VCaP (cell line): ENCODE measurements at regions not wholly inside any gene's neighbourhood (a gene's known extent, or its start where the extent isn't known, plus 50 kb on each side); places are given as distances from the start of the nearest gene placed in this dataset.

Experiments used
- H3K27ac ChIP-seq: fragments of 450-650 bp; 2 replicates; pipeline ENCODE4 v1.5.1; 2017
- TF ChIP-seq, protein P1 (sequence below): fragments of 450-650 bp; conservative IDR thresholded peaks from 2 replicates; pipeline ENCODE4 v1.5.1; 2017; ENCODE audit warnings: mild to moderate bottlenecking, moderate library complexity

DNA sequence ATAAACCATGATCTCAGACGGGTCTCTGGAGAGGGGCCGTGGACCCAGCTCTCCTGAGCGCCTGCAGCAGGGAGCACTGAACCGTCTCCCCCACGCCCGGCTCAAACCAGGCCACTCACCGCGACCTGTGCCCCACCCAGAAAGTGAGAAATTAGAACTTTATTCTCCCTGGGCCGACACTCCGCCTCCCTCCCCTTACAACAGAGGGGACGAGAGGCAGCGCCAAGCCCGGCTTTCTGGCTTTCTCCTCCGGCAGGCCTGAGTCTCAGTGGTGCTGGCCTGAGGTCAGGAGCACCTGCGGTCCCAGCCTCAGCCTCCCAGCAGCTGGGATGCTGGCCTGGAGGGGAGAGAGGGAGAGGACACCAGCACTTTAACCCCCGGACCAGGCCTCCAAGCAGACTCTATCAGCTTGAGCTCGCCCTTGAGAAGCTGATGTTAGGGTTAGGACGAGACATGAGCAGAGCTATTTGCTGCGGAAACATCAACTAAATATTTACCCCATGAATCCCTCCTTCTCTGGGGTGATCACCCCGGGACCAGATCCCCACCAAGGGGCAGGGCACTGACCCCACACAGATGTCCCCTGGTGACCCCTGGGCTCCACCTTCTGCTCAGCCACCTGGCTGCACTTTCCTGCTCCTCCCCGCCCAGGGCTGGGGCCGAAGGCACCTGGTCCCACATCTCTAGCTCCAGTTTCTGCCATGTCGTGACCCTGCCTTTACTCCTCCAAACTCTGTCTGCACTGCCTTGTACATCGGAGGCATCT lies 856.3 kb upstream of the SALL3 start:
- TF ChIP-seq, protein P1, sequence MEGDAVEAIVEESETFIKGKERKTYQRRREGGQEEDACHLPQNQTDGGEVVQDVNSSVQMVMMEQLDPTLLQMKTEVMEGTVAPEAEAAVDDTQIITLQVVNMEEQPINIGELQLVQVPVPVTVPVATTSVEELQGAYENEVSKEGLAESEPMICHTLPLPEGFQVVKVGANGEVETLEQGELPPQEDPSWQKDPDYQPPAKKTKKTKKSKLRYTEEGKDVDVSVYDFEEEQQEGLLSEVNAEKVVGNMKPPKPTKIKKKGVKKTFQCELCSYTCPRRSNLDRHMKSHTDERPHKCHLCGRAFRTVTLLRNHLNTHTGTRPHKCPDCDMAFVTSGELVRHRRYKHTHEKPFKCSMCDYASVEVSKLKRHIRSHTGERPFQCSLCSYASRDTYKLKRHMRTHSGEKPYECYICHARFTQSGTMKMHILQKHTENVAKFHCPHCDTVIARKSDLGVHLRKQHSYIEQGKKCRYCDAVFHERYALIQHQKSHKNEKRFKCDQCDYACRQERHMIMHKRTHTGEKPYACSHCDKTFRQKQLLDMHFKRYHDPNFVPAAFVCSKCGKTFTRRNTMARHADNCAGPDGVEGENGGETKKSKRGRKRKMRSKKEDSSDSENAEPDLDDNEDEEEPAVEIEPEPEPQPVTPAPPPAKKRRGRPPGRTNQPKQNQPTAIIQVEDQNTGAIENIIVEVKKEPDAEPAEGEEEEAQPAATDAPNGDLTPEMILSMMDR = no peak
- no peak overlapping the region for H3K27ac ChIP-seq

DNA sequence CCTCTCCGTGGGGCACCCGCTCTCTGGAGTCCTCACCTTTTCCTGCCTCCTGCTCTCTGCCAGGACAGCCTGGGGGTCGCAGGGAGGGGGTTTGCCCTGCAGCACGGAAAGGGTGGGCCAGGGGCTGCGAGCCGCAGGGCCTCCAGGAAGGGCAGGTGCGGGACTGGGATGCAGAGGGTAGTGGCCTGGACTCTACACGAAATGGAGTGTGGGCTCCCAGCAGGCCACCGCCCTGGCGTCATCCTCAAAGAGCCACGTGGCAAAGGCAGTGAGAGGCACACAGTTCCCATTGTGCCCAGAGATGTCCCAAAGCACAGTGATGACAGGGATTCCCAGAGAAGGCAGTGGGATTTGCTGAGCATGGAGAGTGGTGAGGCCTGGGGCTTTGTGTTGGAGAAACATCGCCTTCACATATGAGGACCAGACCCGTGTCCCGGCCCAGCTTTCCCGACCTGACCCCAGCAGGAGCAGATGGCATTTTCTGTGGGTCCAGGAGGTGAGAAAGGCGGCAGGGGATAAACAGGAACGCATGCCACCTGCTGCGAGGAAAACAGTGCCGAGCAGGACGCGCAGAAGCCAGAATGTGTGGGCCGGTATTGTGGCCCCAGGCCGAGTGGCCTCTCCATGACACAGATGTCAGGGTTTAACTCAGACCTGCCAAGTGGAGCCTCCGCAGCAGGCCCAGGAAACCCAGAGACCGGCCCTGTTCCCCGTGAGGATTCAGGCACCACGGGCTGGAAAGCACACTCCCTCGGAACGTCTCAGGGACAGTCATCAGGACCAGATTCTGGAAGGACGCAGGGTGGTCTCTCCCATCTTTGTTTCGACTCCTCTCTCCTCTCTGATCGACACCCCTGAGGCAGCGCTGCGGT lies 855.5 kb upstream of the SALL3 start:
- H3K27ac ChIP-seq = no peak overlapping the region
- TF ChIP-seq, protein P1 = no peak

DNA sequence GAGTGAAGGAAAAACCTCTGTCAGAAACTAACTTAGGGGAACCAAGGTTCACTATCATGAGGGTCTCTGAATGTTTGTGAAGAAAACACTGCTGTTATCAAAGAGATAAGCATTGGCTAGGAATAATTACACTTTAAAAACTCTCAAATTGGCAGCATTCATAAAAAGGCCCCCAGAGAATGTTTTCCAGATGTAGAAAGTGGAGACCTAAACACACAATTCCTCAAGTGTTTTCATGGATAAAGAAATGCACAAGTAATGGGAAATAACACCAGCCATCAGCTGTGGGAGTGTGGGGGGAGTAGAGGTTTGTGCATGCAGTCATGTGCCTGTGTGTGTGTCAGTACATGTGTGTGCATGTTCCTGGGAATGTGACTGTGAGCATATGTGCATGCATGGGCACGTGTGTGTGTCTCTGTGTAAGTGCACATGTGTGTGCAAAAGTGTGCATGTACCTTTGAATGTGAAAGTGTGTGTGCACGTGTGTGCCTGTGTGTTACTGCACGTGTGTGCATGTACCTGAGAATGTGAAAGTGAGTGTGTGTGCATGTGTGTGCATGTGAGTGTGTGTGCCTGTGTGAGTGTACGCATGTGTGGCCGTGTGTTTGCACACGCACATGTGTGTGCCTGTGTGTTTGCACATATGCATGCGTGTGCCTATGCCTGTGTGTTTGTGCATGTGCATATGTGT lies 854.3 kb upstream of the SALL3 start:
- H3K27ac ChIP-seq = no peak overlapping the region
- TF ChIP-seq, protein P1 = no peak

DNA sequence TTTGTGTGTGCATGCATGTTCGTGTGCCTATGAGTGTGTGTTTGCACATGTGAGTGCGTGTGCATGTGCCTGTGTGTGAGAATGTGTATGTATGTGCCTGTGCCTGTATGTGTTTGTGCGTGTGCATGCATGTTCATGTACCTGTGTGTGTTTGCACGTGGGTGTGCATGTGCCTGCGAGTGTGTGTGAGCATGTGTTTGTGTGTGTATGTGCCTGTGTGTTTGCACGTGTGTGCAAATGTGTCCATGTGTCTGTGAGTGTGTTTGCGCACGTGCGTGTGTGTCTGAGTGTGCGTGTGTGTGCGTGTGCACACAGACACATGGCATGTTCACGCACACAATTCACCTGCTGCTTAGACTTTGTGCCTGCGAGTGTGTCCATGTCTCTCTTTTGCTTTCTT lies 853.5 kb upstream of the SALL3 start:
- TF ChIP-seq, protein P1 = no peak

DNA sequence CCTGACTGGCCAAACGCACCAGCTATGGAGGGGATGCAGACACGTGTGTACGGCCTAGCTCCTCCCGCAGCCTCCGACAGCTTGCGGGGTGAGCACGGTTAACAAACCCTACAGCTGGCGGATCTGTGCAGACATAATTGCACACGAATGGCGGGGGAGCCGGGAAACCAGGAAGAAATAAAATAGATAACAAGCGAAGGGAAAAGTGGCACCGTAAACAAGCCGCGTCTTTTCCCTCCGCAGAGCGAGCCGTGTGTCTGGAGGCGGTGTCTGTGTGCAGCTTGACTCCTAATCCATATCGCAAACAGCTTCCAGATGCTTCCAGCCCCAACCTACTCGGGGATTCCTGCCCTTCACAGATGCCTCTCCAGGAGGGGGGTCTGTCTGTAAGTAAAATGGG lies 853.1 kb upstream of the SALL3 start:
- H3K27ac ChIP-seq = no peak overlapping the region
- TF ChIP-seq, protein P1 = no peak

More for the DNA sequence above, 853.5 kb upstream of the SALL3 start:
- H3K27ac ChIP-seq = no peak overlapping the region

DNA sequence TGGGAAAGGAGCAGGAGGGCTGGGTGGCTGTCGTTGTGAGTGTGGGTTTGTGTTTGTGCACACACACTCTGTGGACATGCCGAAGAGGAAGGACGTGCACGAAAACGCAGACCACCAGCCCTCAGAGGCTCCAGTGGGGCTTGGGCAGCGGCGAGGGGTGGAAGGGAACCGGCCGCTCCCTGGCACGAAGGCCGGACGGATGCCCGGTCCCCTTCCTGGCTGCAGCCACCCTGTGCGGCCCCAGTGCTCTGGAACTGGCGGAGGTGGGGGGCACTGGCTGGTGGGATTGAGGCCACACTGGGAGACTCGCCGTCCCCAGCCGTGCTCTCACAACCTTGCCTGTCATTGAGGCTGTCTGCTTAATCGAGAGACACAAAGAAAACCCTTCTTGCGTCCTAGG lies 852.6 kb upstream of the SALL3 start:
- TF ChIP-seq, protein P1 = no peak

DNA sequence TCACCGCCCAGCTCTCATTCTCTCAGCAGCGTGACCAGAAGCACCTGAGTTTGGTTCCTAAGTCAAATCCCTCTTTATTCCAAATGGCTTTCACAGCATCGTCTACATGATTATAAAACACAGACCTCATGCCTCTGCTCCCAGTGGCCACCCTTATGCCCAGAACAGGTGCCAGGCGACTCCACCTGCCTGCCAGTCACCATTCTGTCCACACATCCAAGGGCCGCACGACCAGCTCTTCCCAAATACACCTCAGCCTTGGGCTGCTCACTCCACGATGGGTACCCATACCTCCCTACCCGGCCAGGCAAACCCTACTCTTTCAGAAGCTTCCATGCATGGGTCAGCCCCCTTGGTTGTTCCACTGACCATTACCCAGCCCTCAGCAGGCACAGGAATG lies 851.6 kb upstream of the SALL3 start:
- TF ChIP-seq, protein P1 = no peak
- no peak overlapping the region for H3K27ac ChIP-seq

More for the DNA sequence above, 852.6 kb upstream of the SALL3 start:
- H3K27ac ChIP-seq = no peak overlapping the region
